Neural crest cell (in vitro differentiated cells): ENCODE measurements at regions not wholly inside any gene's neighbourhood (a gene's known extent, or its start where the extent isn't known, plus 50 kb on each side); places are given as distances from the start of the nearest gene placed in this dataset.
A peak's percentile ranks its signal among the peaks of the same experiment; 100 is the strongest.

ENCODE experiments used
- DNase-seq: peaks from one replicate; pipeline ENCODE4 v3.0.0; 2021; ENCODE audit warnings: low read depth, mixed read lengths, low spot score
- H3K27ac Mint-ChIP-seq: one replicate; pipeline ENCODE4 v1.8.0; 2021; ENCODE audit warnings: mild to moderate bottlenecking, mixed read lengths; ENCODE audit not compliant: unreplicated experiment
- H3K27me3 Mint-ChIP-seq: 2 replicates; pipeline ENCODE4 v1.8.0; 2021; ENCODE audit warnings: low read depth, mild to moderate bottlenecking, mixed read lengths
- H3K36me3 Mint-ChIP-seq: 2 replicates; pipeline ENCODE4 v1.8.0; 2021; ENCODE audit warnings: low read depth, mild to moderate bottlenecking, mixed read lengths
- H3K4me1 Mint-ChIP-seq: 2 replicates; pipeline ENCODE4 v1.8.0; 2021; ENCODE audit warnings: mixed read lengths
- H3K4me3 Mint-ChIP-seq: one replicate; pipeline ENCODE4 v1.8.0; 2021; ENCODE audit warnings: mild to moderate bottlenecking, mixed read lengths
- H3K9me3 Mint-ChIP-seq: 2 replicates; pipeline ENCODE4 v1.8.0; 2021; ENCODE audit warnings: mixed read lengths
- CTCF ChIP-seq: fragments of 200-600 bp; sonication (generic); conservative IDR thresholded peaks from 2 replicates; pipeline ENCODE4 v1.5.0; 2021; ENCODE audit warnings: antibody characterized with exemption, mild to moderate bottlenecking

GRCh38 chr17:74012465-74012864, 191.0 kb upstream of the RPL38 start:
- no peaks in the 10 kb centered on the region for H3K36me3 Mint-ChIP-seq
- H3K4me3 Mint-ChIP-seq: no peak overlapping the region
- H3K9me3 Mint-ChIP-seq: no peaks in the 10 kb centered on the region
- peaks cover 2% of the 10 kb centered on the region for H3K27me3 Mint-ChIP-seq
- H3K4me1 Mint-ChIP-seq: peaks cover 48% of the 10 kb centered on the region
- no peak for DNase-seq
- H3K27ac Mint-ChIP-seq: peak overlapping the region; percentile 60
- TF ChIP-seq CTCF: no peak

GRCh38 chr17:74015316-74015715, 188.2 kb upstream of the RPL38 start:
- Mint-ChIP-seq H3K27ac (peak overlapping the region; percentile 58), H3K4me1 (peaks cover 38% of the 10 kb centered on the region), H3K9me3 (no peaks in the 10 kb centered on the region), H3K36me3 (no peaks in the 10 kb centered on the region), H3K27me3 (peaks cover 2% of the 10 kb centered on the region), H3K4me3 (no peak overlapping the region)
- no peak for DNase-seq
- no peak for TF ChIP-seq CTCF

DNA sequence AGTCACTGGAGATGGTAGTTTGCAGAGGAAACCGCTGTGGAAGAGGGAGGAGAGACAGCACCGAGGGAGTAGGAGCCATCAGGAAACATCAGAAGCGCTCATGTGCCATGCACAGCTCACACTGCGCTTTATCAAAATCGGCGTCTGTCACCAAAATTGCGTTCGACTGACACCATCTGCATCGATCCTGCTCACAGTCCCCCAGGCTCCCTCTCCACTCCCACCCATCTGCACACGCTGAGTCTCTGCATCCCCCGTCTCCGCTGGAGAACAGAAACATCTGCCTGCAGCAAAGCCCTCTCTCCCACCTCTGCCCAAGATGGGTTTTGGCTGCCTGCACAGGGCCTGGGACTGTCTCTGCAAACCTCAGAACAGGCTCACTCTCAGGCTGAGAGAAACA, 187.5 kb upstream of the RPL38 start:
- DNase-seq: no peak
- no peak overlapping the region for H3K4me3 Mint-ChIP-seq
- no peaks in the 10 kb centered on the region for H3K9me3 Mint-ChIP-seq
- TF ChIP-seq CTCF: no peak
- H3K27me3 Mint-ChIP-seq: peaks cover 2% of the 10 kb centered on the region
- H3K4me1 Mint-ChIP-seq: peaks cover 32% of the 10 kb centered on the region
- no peak overlapping the region for H3K27ac Mint-ChIP-seq
- no peaks in the 10 kb centered on the region for H3K36me3 Mint-ChIP-seq

DNA sequence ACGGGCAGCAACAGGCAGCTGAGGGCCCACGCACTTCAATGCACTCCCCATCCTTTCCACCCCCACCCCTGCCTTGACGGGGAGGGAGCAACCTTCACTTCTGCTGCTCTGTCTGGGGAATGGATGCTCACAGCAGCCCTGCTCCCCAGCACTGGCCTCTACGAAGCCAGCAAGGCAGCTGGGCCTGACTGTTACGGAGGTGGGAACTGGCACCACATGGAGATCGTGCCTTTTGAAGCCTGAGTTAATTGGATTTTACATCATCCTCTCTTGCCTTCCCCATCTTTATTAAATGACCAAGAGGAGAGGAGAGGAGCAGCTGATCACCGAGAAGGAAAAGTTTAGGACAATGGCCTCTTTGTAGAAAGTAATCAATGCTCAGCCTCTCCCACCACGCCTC, 187.0 kb upstream of the RPL38 start:
- Mint-ChIP-seq H3K27ac (peak overlapping the region; percentile 46), H3K4me1 (peaks cover 32% of the 10 kb centered on the region), H3K9me3 (no peaks in the 10 kb centered on the region), H3K4me3 (no peak overlapping the region), H3K36me3 (no peaks in the 10 kb centered on the region), H3K27me3 (peaks cover 2% of the 10 kb centered on the region)
- DNase-seq: no peak
- TF ChIP-seq CTCF: no peak

DNA sequence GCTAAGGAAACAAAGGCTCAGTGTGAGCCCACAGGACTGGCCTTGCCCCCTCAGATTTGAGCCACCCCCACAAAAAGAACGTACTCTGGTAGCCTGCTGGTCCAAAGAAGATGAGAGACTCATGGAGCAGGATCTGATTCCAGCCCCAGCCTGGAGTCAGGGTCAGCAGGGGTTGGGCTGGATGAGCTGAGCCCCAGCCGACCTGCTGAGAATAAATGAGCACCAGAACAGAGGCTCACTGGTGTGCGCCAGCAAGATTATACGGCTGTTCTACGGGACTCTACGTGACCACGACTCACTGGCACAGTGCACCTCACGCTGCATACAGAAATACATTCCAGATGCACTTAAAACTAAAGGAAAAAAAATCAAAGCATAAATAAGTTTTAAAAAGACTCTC, 186.0 kb upstream of the RPL38 start:
- Mint-ChIP-seq H3K27me3 (peaks cover 2% of the 10 kb centered on the region), H3K4me1 (peaks cover 29% of the 10 kb centered on the region), H3K9me3 (no peaks in the 10 kb centered on the region), H3K36me3 (no peaks in the 10 kb centered on the region), H3K4me3 (no peak overlapping the region), H3K27ac (no peak overlapping the region)
- TF ChIP-seq CTCF: no peak
- no peak for DNase-seq

DNA sequence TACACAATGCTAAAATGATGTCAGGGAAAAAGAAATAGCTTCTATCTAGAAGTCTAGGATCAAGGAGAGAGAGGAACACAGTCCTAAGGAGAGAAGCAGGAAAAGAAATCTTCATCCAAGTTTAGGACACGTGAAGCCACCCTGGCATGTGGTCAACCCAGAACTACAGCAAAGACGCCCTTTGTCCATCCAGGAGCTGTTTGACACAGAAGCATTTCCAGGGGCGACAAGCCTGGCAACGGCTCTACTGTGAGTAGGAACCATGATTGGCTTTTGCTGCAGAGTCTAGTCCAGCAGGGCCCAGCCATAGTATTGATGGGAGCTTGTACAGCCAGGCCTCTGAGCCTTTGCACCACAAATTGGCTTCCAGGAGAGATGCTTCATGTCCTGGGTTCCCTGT, 185.4 kb upstream of the RPL38 start:
- TF ChIP-seq CTCF: no peak
- no peaks in the 10 kb centered on the region for H3K9me3 Mint-ChIP-seq
- H3K4me3 Mint-ChIP-seq: no peak overlapping the region
- DNase-seq: no peak
- H3K36me3 Mint-ChIP-seq: no peaks in the 10 kb centered on the region
- H3K27ac Mint-ChIP-seq: no peak overlapping the region
- peaks cover 25% of the 10 kb centered on the region for H3K4me1 Mint-ChIP-seq
- peaks cover 2% of the 10 kb centered on the region for H3K27me3 Mint-ChIP-seq
